H9 (cell line): ENCODE measurements at regions not wholly inside any gene's neighbourhood (a gene's known extent, or its start where the extent isn't known, plus 50 kb on each side); places are given as distances from the start of the nearest gene placed in this dataset.

Experiments
- DNase-seq: peaks from one replicate; pipeline ENCODE4 v3.0.0-alpha.2; 2017
- H2AFZ ChIP-seq: one replicate; pipeline ENCODE4 v1.6.1; 2013; ENCODE audit warnings: mild to moderate bottlenecking, low read length, control low read depth, moderate library complexity
- H2AK5ac ChIP-seq: 2 replicates; pipeline ENCODE4 v1.6.1; 2013; ENCODE audit warnings: low read length, control low read depth, mixed read lengths; ENCODE audit not compliant: insufficient read length
- H2BK120ac ChIP-seq: one replicate; pipeline ENCODE4 v1.6.1; 2013; ENCODE audit warnings: low read depth, mild to moderate bottlenecking, low read length, control low read depth, inconsistent platforms; ENCODE audit not compliant: poor library complexity, severe bottlenecking
- H2BK12ac ChIP-seq: 2 replicates; pipeline ENCODE4 v1.6.1; 2013; ENCODE audit warnings: low read length, control low read depth, mixed read lengths, low read depth; ENCODE audit not compliant: insufficient read length
- H2BK15ac ChIP-seq: 2 replicates; pipeline ENCODE4 v1.6.1; 2013; ENCODE audit warnings: low read depth, low read length, control low read depth
- H2BK20ac ChIP-seq: one replicate; pipeline ENCODE4 v1.6.1; 2013; ENCODE audit warnings: low read depth, mild to moderate bottlenecking, low read length, control low read depth, inconsistent platforms; ENCODE audit not compliant: poor library complexity, severe bottlenecking
- H2BK5ac ChIP-seq: 2 replicates; pipeline ENCODE4 v1.6.1; 2013; ENCODE audit warnings: low read length, control low read depth, mixed read lengths; ENCODE audit not compliant: insufficient read length
- H3K14ac ChIP-seq: 2 replicates; pipeline ENCODE4 v1.6.1; 2013; ENCODE audit warnings: low read length, control low read depth; ENCODE audit not compliant: insufficient read depth
- H3K18ac ChIP-seq: 2 replicates; pipeline ENCODE4 v1.6.1; 2013; ENCODE audit warnings: low read depth, mild to moderate bottlenecking, mixed read lengths, low read length, control low read depth; ENCODE audit not compliant: insufficient read length
- H3K23ac ChIP-seq: 2 replicates; pipeline ENCODE4 v1.6.1; 2013; ENCODE audit warnings: low read length, control low read depth, mixed read lengths, low read depth; ENCODE audit not compliant: insufficient read length
- H3K23me2 ChIP-seq: 2 replicates; pipeline ENCODE4 v1.6.1; 2013; ENCODE audit warnings: low read depth, mild to moderate bottlenecking, mixed read lengths, low read length, control low read depth; ENCODE audit not compliant: insufficient read length, poor library complexity, severe bottlenecking
- H3K27ac ChIP-seq: 2 replicates; pipeline ENCODE4 v1.5.1; 2013; ENCODE audit warnings: low read length, control low read depth, mixed read lengths, low read depth; ENCODE audit not compliant: insufficient read length
- H3K27me3 ChIP-seq: 2 replicates; pipeline ENCODE4 v1.6.1; 2013; ENCODE audit warnings: low read length, control low read depth, inconsistent platforms; ENCODE audit not compliant: insufficient read depth
- H3K4ac ChIP-seq: 2 replicates; pipeline ENCODE4 v1.6.1; 2013; ENCODE audit warnings: low read depth, mild to moderate bottlenecking, control low read depth, inconsistent platforms, low read length, moderate library complexity
- H3K4me1 ChIP-seq: 2 replicates; pipeline ENCODE4 v1.6.1; 2013; ENCODE audit warnings: low read length, control low read depth, inconsistent platforms; ENCODE audit not compliant: insufficient read depth
- H3K4me2 ChIP-seq: 2 replicates; pipeline ENCODE4 v1.6.1; 2013; ENCODE audit warnings: low read length, control low read depth, mixed read lengths; ENCODE audit not compliant: insufficient read length, insufficient read depth
- H3K56ac ChIP-seq: 2 replicates; pipeline ENCODE4 v1.6.1; 2013; ENCODE audit warnings: low read depth, mild to moderate bottlenecking, mixed read lengths, low read length, control low read depth; ENCODE audit not compliant: insufficient read length
- H3K79me1 ChIP-seq: 2 replicates; pipeline ENCODE4 v1.6.1; 2013; ENCODE audit warnings: low read depth, mild to moderate bottlenecking, moderate library complexity, low read length, control low read depth, inconsistent platforms; ENCODE audit not compliant: insufficient read depth, poor library complexity, severe bottlenecking
- H3K79me2 ChIP-seq: 2 replicates; pipeline ENCODE4 v1.6.1; 2013; ENCODE audit warnings: low read length, control low read depth, inconsistent platforms; ENCODE audit not compliant: insufficient read depth
- H3K9ac ChIP-seq: 2 replicates; pipeline ENCODE4 v1.6.1; 2013; ENCODE audit warnings: low read length, control low read depth, mixed read lengths; ENCODE audit not compliant: insufficient read length; ENCODE audit errors: extremely low read depth
- H3K9me3 ChIP-seq: one replicate; pipeline ENCODE4 v1.6.1; 2013; ENCODE audit warnings: low read depth, low read length, inconsistent platforms; ENCODE audit not compliant: control insufficient read depth
- H3T11ph ChIP-seq: one replicate; pipeline ENCODE4 v1.6.1; 2013; ENCODE audit warnings: mild to moderate bottlenecking, low read length, control low read depth, inconsistent platforms
- H4K20me1 ChIP-seq: one replicate; pipeline ENCODE4 v1.6.1; 2013; ENCODE audit not compliant: control insufficient read depth, insufficient read length, insufficient read depth
- H4K5ac ChIP-seq: 2 replicates; pipeline ENCODE4 v1.6.1; 2013; ENCODE audit warnings: low read depth, mild to moderate bottlenecking, mixed read lengths, low read length, control low read depth; ENCODE audit not compliant: insufficient read length
- H4K8ac ChIP-seq: replicated peaks from 2 replicates; pipeline ENCODE4 v1.6.1; 2013; ENCODE audit warnings: low read length, control low read depth, mixed read lengths, low read depth; ENCODE audit not compliant: insufficient read length
- H4K91ac ChIP-seq: 2 replicates; pipeline ENCODE4 v1.6.1; 2013; ENCODE audit warnings: low read depth, mild to moderate bottlenecking, moderate library complexity, mixed read lengths, low read length, control low read depth; ENCODE audit not compliant: insufficient read length
- H3K27ac Mint-ChIP-seq, 3 experiments: 2 replicates in 2 of 3; 3 replicates in 1 of 3; pipeline ENCODE4 v1.8.0; 2020 to 2021; ENCODE audit warnings: mixed read lengths in 3 of 3, mild to moderate bottlenecking in 1 of 3, moderate library complexity in 1 of 3
- H3K27me3 Mint-ChIP-seq: 2 replicates; pipeline ENCODE4 v1.8.0; 2021; ENCODE audit warnings: low read depth, mild to moderate bottlenecking, moderate library complexity, mixed read lengths
- H3K36me3 Mint-ChIP-seq, 3 experiments: 2 replicates in 2 of 3; 3 replicates in 1 of 3; pipeline ENCODE4 v1.8.0; 2020 to 2021; ENCODE audit warnings: low read depth in 3 of 3, mixed read lengths in 3 of 3; ENCODE audit not compliant: insufficient read depth in 1 of 3
- H3K4me1 Mint-ChIP-seq, 2 experiments: 2 replicates each; pipeline ENCODE4 v1.8.0; 2020; ENCODE audit warnings: mixed read lengths in 2 of 2
- H3K4me3 Mint-ChIP-seq, 2 experiments: 2 replicates in 1 of 2; 3 replicates in 1 of 2; pipeline ENCODE4 v1.8.0; 2020 to 2021; ENCODE audit warnings: mild to moderate bottlenecking in 2 of 2, mixed read lengths in 2 of 2, moderate library complexity in 1 of 2
- H3K9me3 Mint-ChIP-seq, 2 experiments: 2 replicates in 1 of 2; 3 replicates in 1 of 2; pipeline ENCODE4 v1.8.0; 2020; ENCODE audit warnings: mild to moderate bottlenecking in 2 of 2, mixed read lengths in 2 of 2, moderate library complexity in 1 of 2
- WGBS: extraction: QIAGEN DNeasy Blood & Tissue Kit; methylation state at CpG from one replicate; pipeline ENCODE4 v1.1.7; 2013; ENCODE audit warnings: missing lambda C conversion rate, low lambda C conversion rate, mixed read lengths; ENCODE audit not compliant: insufficient read length; ENCODE audit errors: extremely low coverage; 5-methylcytosine and 5-hydroxymethylcytosine counted together
- TF ChIP-seq, protein P1 (sequence below): fragments of 200-600 bp; sonication (generic); conservative IDR thresholded peaks from 3 replicates; pipeline ENCODE4 v1.8.0; 2021; ENCODE audit warnings: antibody characterized with exemption, mild to moderate bottlenecking

DNA sequence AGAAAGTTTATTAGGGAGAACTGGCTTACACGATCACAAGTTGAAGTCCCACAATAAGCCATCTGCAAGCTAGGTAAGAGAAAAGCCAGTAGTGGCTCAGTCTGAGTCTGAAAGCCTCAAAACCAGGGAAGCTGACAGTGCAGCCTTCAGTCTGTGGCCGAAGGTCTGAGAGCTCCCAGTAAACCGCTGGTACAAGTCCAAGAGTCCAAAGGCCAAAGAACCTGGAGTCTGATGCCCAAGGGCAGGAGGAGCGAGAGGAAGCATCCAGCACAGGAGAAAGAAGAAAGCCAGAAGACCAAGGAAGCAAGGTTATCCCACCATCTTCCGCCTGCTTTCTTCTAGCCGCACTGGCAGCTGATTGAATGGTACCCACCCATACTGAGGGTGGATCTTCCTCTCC lies 97.3 kb upstream of the FBN2 start:
- no peak overlapping the region for H2AFZ ChIP-seq
- H3K4me1 ChIP-seq = no peaks in the 10 kb centered on the region
- H3K79me2 ChIP-seq = no peaks in the 10 kb centered on the region

More for the DNA sequence above, 97.3 kb upstream of the FBN2 start:
- no peak overlapping the region for H3K14ac ChIP-seq
- H3K4me3 Mint-ChIP-seq = no peak overlapping the region
- H2BK20ac ChIP-seq = no peak overlapping the region
- H3K27ac ChIP-seq = no peak overlapping the region
- no peaks in the 10 kb centered on the region for H3K9me3 Mint-ChIP-seq
- no peak overlapping the region for H3K56ac ChIP-seq
- H3K18ac ChIP-seq = no peak overlapping the region
- H3K27me3 ChIP-seq = no peaks in the 10 kb centered on the region
- H3K9ac ChIP-seq = no peak overlapping the region
- no peak for DNase-seq
- TF ChIP-seq, protein P1, sequence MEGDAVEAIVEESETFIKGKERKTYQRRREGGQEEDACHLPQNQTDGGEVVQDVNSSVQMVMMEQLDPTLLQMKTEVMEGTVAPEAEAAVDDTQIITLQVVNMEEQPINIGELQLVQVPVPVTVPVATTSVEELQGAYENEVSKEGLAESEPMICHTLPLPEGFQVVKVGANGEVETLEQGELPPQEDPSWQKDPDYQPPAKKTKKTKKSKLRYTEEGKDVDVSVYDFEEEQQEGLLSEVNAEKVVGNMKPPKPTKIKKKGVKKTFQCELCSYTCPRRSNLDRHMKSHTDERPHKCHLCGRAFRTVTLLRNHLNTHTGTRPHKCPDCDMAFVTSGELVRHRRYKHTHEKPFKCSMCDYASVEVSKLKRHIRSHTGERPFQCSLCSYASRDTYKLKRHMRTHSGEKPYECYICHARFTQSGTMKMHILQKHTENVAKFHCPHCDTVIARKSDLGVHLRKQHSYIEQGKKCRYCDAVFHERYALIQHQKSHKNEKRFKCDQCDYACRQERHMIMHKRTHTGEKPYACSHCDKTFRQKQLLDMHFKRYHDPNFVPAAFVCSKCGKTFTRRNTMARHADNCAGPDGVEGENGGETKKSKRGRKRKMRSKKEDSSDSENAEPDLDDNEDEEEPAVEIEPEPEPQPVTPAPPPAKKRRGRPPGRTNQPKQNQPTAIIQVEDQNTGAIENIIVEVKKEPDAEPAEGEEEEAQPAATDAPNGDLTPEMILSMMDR = no peak
- H3T11ph ChIP-seq = no peak overlapping the region
- H4K5ac ChIP-seq = no peak overlapping the region
- WGBS = no CpG with 5 or more reads among the region's 6 CpGs
- no peaks in the 10 kb centered on the region for H4K20me1 ChIP-seq
- H3K4me1 Mint-ChIP-seq = no peaks in the 10 kb centered on the region
- H2BK120ac ChIP-seq = no peak overlapping the region
- H3K4me2 ChIP-seq = no peak overlapping the region
- H2BK5ac ChIP-seq = no peak overlapping the region
- H3K36me3 Mint-ChIP-seq = no peaks in the 10 kb centered on the region
- H3K27ac Mint-ChIP-seq = no peak overlapping the region
- no peak overlapping the region for H3K4ac ChIP-seq
- H4K8ac ChIP-seq = no peak overlapping the region
- no peak overlapping the region for H4K91ac ChIP-seq
- H3K23me2 ChIP-seq = no peaks in the 10 kb centered on the region
- no peaks in the 10 kb centered on the region for H3K79me1 ChIP-seq
- no peak overlapping the region for H2BK15ac ChIP-seq
- no peaks in the 10 kb centered on the region; the same call in none of the 2 replicates for H3K27me3 Mint-ChIP-seq
- no peak overlapping the region for H3K23ac ChIP-seq
- no peaks in the 10 kb centered on the region for H3K9me3 ChIP-seq
- no peak overlapping the region for H2BK12ac ChIP-seq
- no peak overlapping the region for H2AK5ac ChIP-seq
